HEK293 (cell line): ENCODE measurements at regions not wholly inside any gene's neighbourhood (a gene's known extent, or its start where the extent isn't known, plus 50 kb on each side); places are given as distances from the start of the nearest gene placed in this dataset.
A peak's percentile ranks its signal among the peaks of the same experiment; 100 is the strongest.

Experiments
- ATF2 ChIP-seq: fragments of 450-650 bp; formaldehyde crosslinking; IDR thresholded peaks from 2 replicates; pipeline ENCODE4 v1.5.1; 2016; ENCODE audit warnings: missing biosample characterization, missing genetic modification characterization, low read depth
- FEZF1 ChIP-seq: fragments of 450-650 bp; formaldehyde crosslinking; IDR thresholded peaks from 2 replicates; pipeline ENCODE4 v1.5.1; 2016; ENCODE audit warnings: missing biosample characterization, missing genetic modification characterization
- HOXC10 ChIP-seq: sonication (generic); formaldehyde crosslinking; IDR thresholded peaks from 2 replicates; pipeline ENCODE4 v1.8.1; 2023; ENCODE audit warnings: mild to moderate bottlenecking, missing genetic modification reagents
- PRDM2 ChIP-seq: fragments of 450-650 bp; formaldehyde crosslinking; IDR thresholded peaks from 2 replicates; pipeline ENCODE4 v1.5.1; 2016; ENCODE audit warnings: missing biosample characterization, missing genetic modification characterization, borderline replicate concordance
- SP2 ChIP-seq: fragments of 450-650 bp; formaldehyde crosslinking; IDR thresholded peaks from 2 replicates; pipeline ENCODE4 v1.5.1; 2016; ENCODE audit warnings: missing biosample characterization, missing genetic modification characterization
- SP7 ChIP-seq: fragments of 450-650 bp; formaldehyde crosslinking; IDR thresholded peaks from 2 replicates; pipeline ENCODE4 v1.5.1; 2016; ENCODE audit warnings: missing biosample characterization, missing genetic modification characterization
- ZFP3 ChIP-seq: fragments of 450-650 bp; formaldehyde crosslinking; IDR thresholded peaks from 2 replicates; pipeline ENCODE4 v1.5.1; 2016; ENCODE audit warnings: low read depth, missing biosample characterization, missing genetic modification characterization
- ZNF2 ChIP-seq: fragments of 450-650 bp; formaldehyde crosslinking; IDR thresholded peaks from 2 replicates; pipeline ENCODE4 v1.5.1; 2016; ENCODE audit warnings: missing biosample characterization, missing genetic modification characterization
- ZNF292 ChIP-seq: fragments of 450-650 bp; formaldehyde crosslinking; IDR thresholded peaks from 2 replicates; pipeline ENCODE4 v1.5.1; 2016; ENCODE audit warnings: low read depth, missing biosample characterization, missing genetic modification characterization, borderline replicate concordance
- ZNF335 ChIP-seq: fragments of 450-650 bp; formaldehyde crosslinking; conservative IDR thresholded peaks from 2 replicates; pipeline ENCODE4 v1.5.1; 2016; ENCODE audit warnings: missing biosample characterization, missing genetic modification characterization
- ZNF341 ChIP-seq: fragments of 450-650 bp; formaldehyde crosslinking; IDR thresholded peaks from 2 replicates; pipeline ENCODE4; 2016; ENCODE audit warnings: low read depth, missing biosample characterization, missing genetic modification characterization
- ZNF426 ChIP-seq: fragments of 450-650 bp; formaldehyde crosslinking; IDR thresholded peaks from 2 replicates; pipeline ENCODE4 v1.5.1; 2017; ENCODE audit warnings: missing biosample characterization, missing genetic modification characterization, mild to moderate bottlenecking, inconsistent platforms, moderate library complexity
- ZNF530 ChIP-seq: fragments of 450-650 bp; formaldehyde crosslinking; IDR thresholded peaks from 2 replicates; pipeline ENCODE4 v1.5.1; 2016; ENCODE audit warnings: low read depth, missing biosample characterization, missing genetic modification characterization
- ZNF626 ChIP-seq: fragments of 450-650 bp; sonication (Bioruptor Pico); formaldehyde crosslinking; IDR thresholded peaks from 2 replicates; pipeline ENCODE4 v1.5.1; 2018; ENCODE audit warnings: missing biosample characterization, missing genetic modification characterization, inconsistent platforms
- ZNF639 ChIP-seq: fragments of 450-650 bp; formaldehyde crosslinking; IDR thresholded peaks from 2 replicates; pipeline ENCODE4 v1.5.1; 2016; ENCODE audit warnings: missing biosample characterization, missing genetic modification characterization
- ZNF654 ChIP-seq: fragments of 450-650 bp; formaldehyde crosslinking; IDR thresholded peaks from 2 replicates; pipeline ENCODE4 v1.5.1; 2016; ENCODE audit warnings: low read depth, missing biosample characterization, missing genetic modification characterization
- ZNF664 ChIP-seq: fragments of 450-650 bp; formaldehyde crosslinking; IDR thresholded peaks from 2 replicates; pipeline ENCODE4 v1.5.1; 2016; ENCODE audit warnings: missing biosample characterization, missing genetic modification characterization
- ZNF843 ChIP-seq: fragments of 450-650 bp; formaldehyde crosslinking; IDR thresholded peaks from 2 replicates; pipeline ENCODE4 v1.5.1; 2016; ENCODE audit warnings: missing biosample characterization, missing genetic modification characterization
- ZSCAN5A ChIP-seq: fragments of 450-650 bp; formaldehyde crosslinking; IDR thresholded peaks from 2 replicates; pipeline ENCODE4 v1.5.1; 2016; ENCODE audit warnings: missing biosample characterization, missing genetic modification characterization
- ZXDB ChIP-seq: fragments of 450-650 bp; formaldehyde crosslinking; IDR thresholded peaks from 2 replicates; pipeline ENCODE4 v1.5.1; 2016; ENCODE audit warnings: missing biosample characterization, missing genetic modification characterization
- TF ChIP-seq, protein P1 (sequence below): fragments of 450-650 bp; formaldehyde crosslinking; IDR thresholded peaks from 2 replicates; pipeline ENCODE4 v1.5.1; 2017; ENCODE audit warnings: missing biosample characterization, missing genetic modification characterization
- TF ChIP-seq, protein P2 (sequence below): sonication (generic); formaldehyde crosslinking; IDR thresholded peaks from 2 replicates; pipeline ENCODE4 v1.8.1; 2022; ENCODE audit warnings: mild to moderate bottlenecking, moderate library complexity, missing genetic modification reagents
- TF ChIP-seq, protein P3 (sequence below): fragments of 450-650 bp; formaldehyde crosslinking; conservative IDR thresholded peaks from 2 replicates; pipeline ENCODE4 v1.5.1; 2016; ENCODE audit warnings: low read depth, missing biosample characterization, missing genetic modification characterization

- TF ChIP-seq, protein P1, sequence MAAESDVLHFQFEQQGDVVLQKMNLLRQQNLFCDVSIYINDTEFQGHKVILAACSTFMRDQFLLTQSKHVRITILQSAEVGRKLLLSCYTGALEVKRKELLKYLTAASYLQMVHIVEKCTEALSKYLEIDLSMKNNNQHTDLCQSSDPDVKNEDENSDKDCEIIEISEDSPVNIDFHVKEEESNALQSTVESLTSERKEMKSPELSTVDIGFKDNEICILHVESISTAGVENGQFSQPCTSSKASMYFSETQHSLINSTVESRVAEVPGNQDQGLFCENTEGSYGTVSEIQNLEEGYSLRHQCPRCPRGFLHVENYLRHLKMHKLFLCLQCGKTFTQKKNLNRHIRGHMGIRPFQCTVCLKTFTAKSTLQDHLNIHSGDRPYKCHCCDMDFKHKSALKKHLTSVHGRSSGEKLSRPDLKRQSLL (tag by site-specific recombination): no peak
- peak; percentile 57; the same call in 1 of the 2 replicates for TF ChIP-seq FEZF1 (tag by site-specific recombination)
- TF ChIP-seq ZSCAN5A: peak; percentile 73
- TF ChIP-seq ZNF626 (tag by site-specific recombination): no peak
- peak; percentile 24; the same call in 1 of the 2 replicates for TF ChIP-seq ZNF2 (tag by site-specific recombination)
- no peak for TF ChIP-seq ZNF530 (tag by site-specific recombination)
- TF ChIP-seq, protein P2, sequence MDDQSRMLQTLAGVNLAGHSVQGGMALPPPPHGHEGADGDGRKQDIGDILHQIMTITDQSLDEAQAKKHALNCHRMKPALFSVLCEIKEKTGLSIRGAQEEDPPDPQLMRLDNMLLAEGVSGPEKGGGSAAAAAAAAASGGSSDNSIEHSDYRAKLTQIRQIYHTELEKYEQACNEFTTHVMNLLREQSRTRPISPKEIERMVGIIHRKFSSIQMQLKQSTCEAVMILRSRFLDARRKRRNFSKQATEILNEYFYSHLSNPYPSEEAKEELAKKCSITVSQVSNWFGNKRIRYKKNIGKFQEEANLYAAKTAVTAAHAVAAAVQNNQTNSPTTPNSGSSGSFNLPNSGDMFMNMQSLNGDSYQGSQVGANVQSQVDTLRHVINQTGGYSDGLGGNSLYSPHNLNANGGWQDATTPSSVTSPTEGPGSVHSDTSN (CRISPR knock-in tag): no peak
- peak; percentile 89 for TF ChIP-seq ATF2 (tag by site-specific recombination)
- peak; percentile 19; the same call in 1 of the 2 replicates for TF ChIP-seq ZNF341 (tag by site-specific recombination)
- TF ChIP-seq ZNF426 (tag by site-specific recombination): no peak
- TF ChIP-seq ZNF335: no peak
- peak; percentile 67; the same call in 1 of the 2 replicates for TF ChIP-seq ZNF664
- TF ChIP-seq ZNF639 (tag by site-specific recombination): no peak
- TF ChIP-seq PRDM2 (tag by site-specific recombination): no peak
- TF ChIP-seq SP7 (tag by site-specific recombination): 0 out of 2 replicates have a peak, but pooled peaks have one; percentile 25
- TF ChIP-seq ZNF843 (tag by site-specific recombination): peak; percentile 49; the same call in 1 of the 2 replicates
- no peak for TF ChIP-seq ZNF654 (tag by site-specific recombination)
- no peak for TF ChIP-seq ZNF292 (tag by site-specific recombination)
- TF ChIP-seq HOXC10: no peak
- TF ChIP-seq, protein P3, sequence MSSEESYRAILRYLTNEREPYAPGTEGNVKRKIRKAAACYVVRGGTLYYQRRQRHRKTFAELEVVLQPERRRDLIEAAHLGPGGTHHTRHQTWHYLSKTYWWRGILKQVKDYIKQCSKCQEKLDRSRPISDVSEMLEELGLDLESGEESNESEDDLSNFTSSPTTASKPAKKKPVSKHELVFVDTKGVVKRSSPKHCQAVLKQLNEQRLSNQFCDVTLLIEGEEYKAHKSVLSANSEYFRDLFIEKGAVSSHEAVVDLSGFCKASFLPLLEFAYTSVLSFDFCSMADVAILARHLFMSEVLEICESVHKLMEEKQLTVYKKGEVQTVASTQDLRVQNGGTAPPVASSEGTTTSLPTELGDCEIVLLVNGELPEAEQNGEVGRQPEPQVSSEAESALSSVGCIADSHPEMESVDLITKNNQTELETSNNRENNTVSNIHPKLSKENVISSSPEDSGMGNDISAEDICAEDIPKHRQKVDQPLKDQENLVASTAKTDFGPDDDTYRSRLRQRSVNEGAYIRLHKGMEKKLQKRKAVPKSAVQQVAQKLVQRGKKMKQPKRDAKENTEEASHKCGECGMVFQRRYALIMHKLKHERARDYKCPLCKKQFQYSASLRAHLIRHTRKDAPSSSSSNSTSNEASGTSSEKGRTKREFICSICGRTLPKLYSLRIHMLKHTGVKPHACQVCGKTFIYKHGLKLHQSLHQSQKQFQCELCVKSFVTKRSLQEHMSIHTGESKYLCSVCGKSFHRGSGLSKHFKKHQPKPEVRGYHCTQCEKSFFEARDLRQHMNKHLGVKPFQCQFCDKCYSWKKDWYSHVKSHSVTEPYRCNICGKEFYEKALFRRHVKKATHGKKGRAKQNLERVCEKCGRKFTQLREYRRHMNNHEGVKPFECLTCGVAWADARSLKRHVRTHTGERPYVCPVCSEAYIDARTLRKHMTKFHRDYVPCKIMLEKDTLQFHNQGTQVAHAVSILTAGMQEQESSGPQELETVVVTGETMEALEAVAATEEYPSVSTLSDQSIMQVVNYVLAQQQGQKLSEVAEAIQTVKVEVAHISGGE: no peak
- no peak for TF ChIP-seq ZFP3 (tag by site-specific recombination)
- TF ChIP-seq SP2 (tag by site-specific recombination): peak; percentile 28; the same call in 1 of the 2 replicates
- 0 out of 2 replicates have a peak, but pooled peaks have one; percentile 14 for TF ChIP-seq ZXDB (tag by site-specific recombination)
Observed at GRCh38 chr1:38777464-38777957, 82.1 kb downstream of the RRAGC start (continued).
